Endothelial cell of umbilical vein (primary cell): ENCODE measurements at regions not wholly inside any gene's neighbourhood (a gene's known extent, or its start where the extent isn't known, plus 50 kb on each side); places are given as distances from the start of the nearest gene placed in this dataset.

Source experiments
- BruUV-seq: library from RNA; stranded (reverse); fragments of 400-500 nt; replicated peaks from 2 replicates; lab custom pipeline; 2021; lab: Mats Ljungman, UMichigan
- CTCF ChIA-PET: fragments of 300-600, 350-600 bp; sonication (Branson Sonifier 250); formaldehyde crosslinking; loops from one replicate; lab custom pipeline; 2021; ENCODE audit warnings: antibody characterized with exemption, inconsistent platforms; lab: Charles Lee
- POLR2A ChIA-PET: fragments of 300-600, 350-600 bp; sonication (Branson Sonifier 250); formaldehyde crosslinking; loops from one replicate; lab custom pipeline; 2021; ENCODE audit warnings: antibody characterized with exemption, inconsistent platforms; lab: Charles Lee
- DNase-seq: peaks from one replicate; pipeline ENCODE4 v3.0.0-alpha.2; 2011; ENCODE audit warnings: low read depth, low spot score
- FAIRE-seq: peaks from 2 replicates; lab custom pipeline; 2011; peaks lifted over from hg19 to GRCh38; lab: Jason Lieb, UNC
- H2AFZ ChIP-seq: 2 replicates; pipeline ENCODE4 v1.6.0; 2012; ENCODE audit warnings: low read depth, low read length, control low read depth, inconsistent platforms
- H3K27ac ChIP-seq: 2 replicates; pipeline ENCODE4 v1.5.1; 2011; ENCODE audit warnings: low read depth, mild to moderate bottlenecking, control low read depth, low read length, moderate library complexity; ENCODE audit not compliant: insufficient read depth
- H3K27me3 ChIP-seq, 2 experiments: 2 replicates each; pipeline versions ENCODE4 v1.6.0 to v1.6.1; 2011; ENCODE audit warnings: low read length in 2 of 2, mixed read lengths in 1 of 2; ENCODE audit not compliant: control insufficient read depth in 2 of 2, insufficient read depth in 2 of 2
- H3K36me3 ChIP-seq, 2 experiments: 2 replicates in 1 of 2; 3 replicates in 1 of 2; pipeline ENCODE4 v1.5.1; 2011; ENCODE audit warnings: low read length in 2 of 2, mild to moderate bottlenecking in 1 of 2, moderate library complexity in 1 of 2; ENCODE audit not compliant: control insufficient read depth in 2 of 2, insufficient read depth in 2 of 2; ENCODE audit errors: extremely low read depth in 1 of 2
- H3K4me1 ChIP-seq: 3 replicates; pipeline ENCODE4 v1.5.1; 2011; ENCODE audit warnings: mild to moderate bottlenecking, low read length; ENCODE audit not compliant: control insufficient read depth, insufficient read depth; ENCODE audit errors: extremely low read depth
- H3K4me2 ChIP-seq: 2 replicates; pipeline ENCODE4 v1.6.1; 2011; ENCODE audit warnings: low read length, control low read depth, mixed read lengths; ENCODE audit not compliant: insufficient read depth
- H3K4me3 ChIP-seq, 3 experiments: fragments of 200-600 bp in 1 of 3; sonication (generic), shearing (Covaris generic) in 1 of 3; replicated peaks in 1 of 3; 2 replicates each; pipeline ENCODE4 v1.5.1; 2011 to 2016; ENCODE audit warnings: control low read depth in 3 of 3, low read length in 3 of 3, mild to moderate bottlenecking in 2 of 3, inconsistent platforms in 1 of 3, low read depth in 1 of 3, moderate library complexity in 1 of 3; ENCODE audit not compliant: insufficient read depth in 1 of 3
- H3K79me2 ChIP-seq: 2 replicates; pipeline ENCODE4 v1.6.0; 2012; ENCODE audit warnings: low read length, inconsistent platforms; ENCODE audit not compliant: control insufficient read depth, insufficient read depth
- H3K9ac ChIP-seq: replicated peaks from 2 replicates; pipeline ENCODE3; 2011; ENCODE audit warnings: low read length, control low read depth; ENCODE audit not compliant: insufficient read depth; ENCODE audit errors: extremely low read depth
- H3K9me1 ChIP-seq: replicated peaks from 3 replicates; pipeline ENCODE4 v1.6.0; 2011; ENCODE audit warnings: mild to moderate bottlenecking, low read length; ENCODE audit not compliant: control insufficient read depth, insufficient read depth; ENCODE audit errors: extremely low read depth
- H3K9me3 ChIP-seq: replicated peaks from 2 replicates; pipeline ENCODE4 v1.5.1; 2012; ENCODE audit warnings: low read length, inconsistent platforms; ENCODE audit not compliant: control insufficient read depth, insufficient read depth
- H4K20me1 ChIP-seq: replicated peaks from 2 replicates; pipeline ENCODE3; 2011; ENCODE audit warnings: mild to moderate bottlenecking, low read length; ENCODE audit not compliant: control insufficient read depth, insufficient read depth; ENCODE audit errors: extremely low read depth
- CTCF ChIP-seq, 2 donors: IDR thresholded peaks; 1 replicate in 1 of 2; 2 replicates in 1 of 2; pipeline ENCODE4 v1.5.1; 2011; ENCODE audit warnings: low read length in 2 of 2, mild to moderate bottlenecking in 2 of 2, moderate library complexity in 2 of 2, control low read depth in 1 of 2, inconsistent platforms in 1 of 2, low read depth in 1 of 2; ENCODE audit not compliant: insufficient read depth in 1 of 2; ENCODE audit errors: extremely low read depth in 1 of 2
- EZH2 ChIP-seq: IDR thresholded peaks from 2 replicates; pipeline ENCODE4 v1.6.1; 2012; ENCODE audit warnings: borderline replicate concordance, low read depth, mild to moderate bottlenecking, moderate library complexity, low read length, inconsistent platforms; ENCODE audit not compliant: severe bottlenecking
- FOS ChIP-seq: IDR thresholded peaks from 2 replicates; pipeline ENCODE4 v1.6.1; 2011; ENCODE audit warnings: mild to moderate bottlenecking, low read length, moderate library complexity, borderline replicate concordance; ENCODE audit not compliant: insufficient read depth
- GATA2 ChIP-seq: IDR thresholded peaks from 2 replicates; pipeline ENCODE4 v1.7.0; 2011; ENCODE audit warnings: low read depth, mild to moderate bottlenecking, moderate library complexity, mixed read lengths, low read length; ENCODE audit not compliant: insufficient read length, insufficient read depth
- JUN ChIP-seq: IDR thresholded peaks from 2 replicates; pipeline ENCODE4 v1.6.1; 2011; ENCODE audit warnings: borderline replicate concordance, low read depth; ENCODE audit not compliant: insufficient read length, insufficient read depth
- MYC ChIP-seq: IDR thresholded peaks from one replicate; pipeline ENCODE4 v1.6.1; 2011; ENCODE audit warnings: mild to moderate bottlenecking, low read depth, low read length
- POLR2A ChIP-seq: IDR thresholded peaks from 2 replicates; pipeline ENCODE4 v1.6.1; 2012; ENCODE audit warnings: low read depth, mild to moderate bottlenecking, control low read depth, low read length
- POLR2AphosphoS5 ChIP-seq: IDR thresholded peaks from 2 replicates; pipeline ENCODE4 v1.6.1; 2012; ENCODE audit warnings: low read depth, mild to moderate bottlenecking, control low read depth, low read length, moderate library complexity; ENCODE audit not compliant: insufficient read depth
- dilution Hi-C: fragments of 300-500 bp; cut with MboI; formaldehyde crosslinking; loops from one replicate; pipeline ENCODE4 v1.15.0; 2019; ENCODE audit warnings: low sequenced_read_pairs; ENCODE audit not compliant: extremely low pct_ligation_motif_present
- intact Hi-C: fragments of 100-400 bp; cut with micrococcal nuclease; formaldehyde crosslinking; loops from one replicate; pipeline ENCODE4 v1.10.0; 2022
- TF ChIP-seq, protein P1 (sequence below): IDR thresholded peaks from 2 replicates; pipeline ENCODE4 v1.6.1; 2011; ENCODE audit not compliant: insufficient read depth, insufficient read length

GRCh38 chr1:87973896-87974295 is 645.2 kb downstream of the LMO4 start:
- H3K4me3 ChIP-seq = no peak overlapping the region
- ChIA-PET POLR2A (no interaction called here), CTCF (interaction anchor here (1.0 to 3.7 kb wide), 2 partner anchors 13 to 20 kb away, joined by 3 to 15 read pairs; no protein-coding TSS in a partner anchor)
- H3K4me2 ChIP-seq = no peak overlapping the region
- H3K27ac ChIP-seq = no peak overlapping the region
- no peaks in the 10 kb centered on the region for H3K79me2 ChIP-seq
- H3K27me3 ChIP-seq = no peaks in the 10 kb centered on the region
- no peaks in the 10 kb centered on the region for H3K36me3 ChIP-seq
- no peak for FAIRE-seq
- intact Hi-C loops = no loop called here
- H3K4me1 ChIP-seq = peaks cover 2% of the 10 kb centered on the region
- no peaks in the 10 kb centered on the region for H3K9me1 ChIP-seq
- no peak for TF ChIP-seq POLR2A
- TF ChIP-seq GATA2 = no peak
- TF ChIP-seq MYC = no peak
- no peak for TF ChIP-seq EZH2
- TF ChIP-seq JUN = no peak
- H3K9ac ChIP-seq = no peak overlapping the region
- no peaks in the 10 kb centered on the region for H4K20me1 ChIP-seq
- no peak for DNase-seq
- dilution Hi-C loops = no loop called here
- no TSS peak for BruUV-seq
- H3K9me3 ChIP-seq = no peaks in the 10 kb centered on the region
- H2AFZ ChIP-seq = no peak overlapping the region

GRCh38 chr1:87976316-87976715 is 647.6 kb downstream of the LMO4 start:
- dilution Hi-C loops (no loop called here), intact Hi-C loops (no loop called here)
- Histone ChIP-seq H3K27me3 (no peaks in the 10 kb centered on the region), H3K4me2 (no peak overlapping the region), H3K9me3 (no peaks in the 10 kb centered on the region), H3K4me1 (no peaks in the 10 kb centered on the region), H3K79me2 (no peaks in the 10 kb centered on the region), H3K27ac (no peak overlapping the region), H2AFZ (no peak overlapping the region), H3K36me3 (no peaks in the 10 kb centered on the region), H3K9me1 (no peaks in the 10 kb centered on the region), H3K9ac (no peak overlapping the region), H3K4me3 (no peak overlapping the region), H4K20me1 (no peaks in the 10 kb centered on the region)
- BruUV-seq = no TSS peak
- POLR2A ChIA-PET = no interaction called here
- TF ChIP-seq JUN (no peak), POLR2AphosphoS5 (no peak), GATA2 (no peak), POLR2A (no peak), MYC (no peak), FOS (no peak), EZH2 (no peak), CTCF (IDR thresholded peaks at IDR 0.05; ENCODE audit: extremely low read depth in 1 of 2, insufficient read depth in 1 of 2, low read depth in 1 of 2, low read length in 2 of 2) (no peak)
- TF ChIP-seq, protein P1, sequence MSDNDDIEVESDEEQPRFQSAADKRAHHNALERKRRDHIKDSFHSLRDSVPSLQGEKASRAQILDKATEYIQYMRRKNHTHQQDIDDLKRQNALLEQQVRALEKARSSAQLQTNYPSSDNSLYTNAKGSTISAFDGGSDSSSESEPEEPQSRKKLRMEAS = no peak
- FAIRE-seq (no peak), DNase-seq (no peak)
- CTCF ChIA-PET = interaction anchor here (1.1 to 1.3 kb wide), 3 partner anchors 9 to 23 kb away, joined by 3 to 4 read pairs (median 3); no protein-coding TSS in a partner anchor
